HepG2 (cell line): ENCODE measurements at regions not wholly inside any gene's neighbourhood (a gene's known extent, or its start where the extent isn't known, plus 50 kb on each side); places are given as distances from the start of the nearest gene placed in this dataset.

ENCODE experiments used
- ATAC-seq: fragments of 200-7000 bp; cut with Tn5 transposase; 3 replicates; pipeline ENCODE4 v1.9.1; 2020; ENCODE audit warnings: mild to moderate bottlenecking, moderate library complexity
- BruUV-seq: library from RNA; stranded (reverse); fragments of 400-500 nt; replicated peaks from 2 replicates; lab custom pipeline; 2021; lab: Mats Ljungman, UMichigan
- CTCF ChIA-PET: fragments of 300-600 bp; formaldehyde crosslinking; extraction: SDS; loops from one replicate; lab custom pipeline; 2021; ENCODE audit warnings: low total read pairs, inconsistent platforms, low intra/inter-chr PET ratio; lab: Yijun Ruan, JAX
- POLR2A ChIA-PET: fragments of 350-600 bp; sonication (Branson Sonifier 250); formaldehyde crosslinking; loops from one replicate; lab custom pipeline; 2020; ENCODE audit warnings: antibody characterized with exemption, inconsistent platforms; lab: Yijun Ruan, JAX
- DNase-seq: peaks from one replicate; pipeline ENCODE4 v3.0.0-alpha.2; 2015; ENCODE audit warnings: low spot score
- FAIRE-seq: peaks from 3 replicates; lab custom pipeline; 2011; peaks lifted over from hg19 to GRCh38; lab: Jason Lieb, UNC
- H2AFZ ChIP-seq: one replicate; pipeline ENCODE4 v1.6.1; 2011; ENCODE audit warnings: low read length, inconsistent platforms
- H3K27ac ChIP-seq: fragments of 300-600 bp; 3 replicates; pipeline ENCODE4 v1.8.0; 2011; ENCODE audit warnings: mixed run types, mild to moderate bottlenecking, mixed read lengths, low read length, inconsistent platforms; ENCODE audit not compliant: insufficient read depth; ENCODE audit errors: extremely low read length
- H3K27me3 ChIP-seq, 2 experiments: fragments of 200-600 bp in 1 of 2; 2 replicates in 1 of 2; 3 replicates in 1 of 2; pipeline versions ENCODE4 v1.6.0 to v1.8.0; 2011; ENCODE audit warnings: low read length in 2 of 2, mild to moderate bottlenecking in 2 of 2, moderate library complexity in 2 of 2, inconsistent platforms in 1 of 2; ENCODE audit not compliant: insufficient read depth in 2 of 2, control insufficient read depth in 1 of 2
- H3K36me3 ChIP-seq, 2 experiments: fragments of 200-600 bp in 1 of 2; replicated peaks in 1 of 2; 2 replicates in 1 of 2; 3 replicates in 1 of 2; pipeline versions ENCODE4 v1.5.1 to v1.8.0; 2011; ENCODE audit warnings: low read length in 2 of 2, inconsistent platforms in 1 of 2; ENCODE audit not compliant: insufficient read depth in 2 of 2, control insufficient read depth in 1 of 2
- H3K4me1 ChIP-seq: 2 replicates; pipeline ENCODE4 v1.5.1; 2012; ENCODE audit warnings: low read length, inconsistent platforms; ENCODE audit not compliant: insufficient read depth
- H3K4me2 ChIP-seq: 2 replicates; pipeline ENCODE4 v1.6.0; 2011; ENCODE audit warnings: low read depth, low read length, inconsistent platforms
- H3K4me3 ChIP-seq, 3 experiments: fragments of 200-600 bp in 1 of 3; sonication (generic), shearing (Covaris generic) in 1 of 3; replicated peaks in 1 of 3; 2 replicates each; pipeline ENCODE4 v1.5.1; 2011 to 2016; ENCODE audit warnings: low read length in 3 of 3, inconsistent platforms in 2 of 3, low read depth in 2 of 3, mild to moderate bottlenecking in 2 of 3, control low read depth in 1 of 3, mixed read lengths in 1 of 3; ENCODE audit not compliant: insufficient read depth in 1 of 3
- H3K79me2 ChIP-seq: one replicate; pipeline ENCODE4 v1.6.1; 2011; ENCODE audit warnings: low read length, inconsistent platforms; ENCODE audit not compliant: insufficient read depth
- H3K9ac ChIP-seq: 2 replicates; pipeline ENCODE4 v1.6.0; 2011; ENCODE audit warnings: mild to moderate bottlenecking, low read depth, low read length, inconsistent platforms; ENCODE audit not compliant: insufficient read depth
- H3K9me3 ChIP-seq: 2 replicates; pipeline ENCODE4 v1.5.1; 2012; ENCODE audit warnings: mild to moderate bottlenecking, low read length
- H4K20me1 ChIP-seq: 2 replicates; pipeline ENCODE4 v1.6.0; 2011; ENCODE audit warnings: inconsistent platforms, mild to moderate bottlenecking, low read length, moderate library complexity; ENCODE audit not compliant: insufficient read depth
- CENPBD1 ChIP-seq: sonication (generic); formaldehyde crosslinking; IDR thresholded peaks from 2 replicates; pipeline ENCODE4 v1.8.0; 2022; ENCODE audit warnings: missing genetic modification reagents, low read depth, mild to moderate bottlenecking, borderline replicate concordance
- GRHL1 ChIP-seq: sonication (generic); formaldehyde crosslinking; conservative IDR thresholded peaks from 2 replicates; pipeline ENCODE4 v1.8.0; 2022; ENCODE audit warnings: missing genetic modification reagents
- RERE ChIP-seq: IDR thresholded peaks from 2 replicates; pipeline ENCODE4 v1.6.1; 2016; ENCODE audit warnings: low read depth, missing genetic modification reagents, missing compliant biosample characterization
- ZBTB34 ChIP-seq: sonication (generic); formaldehyde crosslinking; IDR thresholded peaks from 2 replicates; pipeline ENCODE4 v1.8.0; 2022; ENCODE audit warnings: mild to moderate bottlenecking, missing genetic modification reagents
- ZFAT ChIP-seq: sonication (generic); formaldehyde crosslinking; conservative IDR thresholded peaks from 2 replicates; pipeline ENCODE4 v1.8.1; 2023; ENCODE audit warnings: missing genetic modification reagents, inconsistent platforms
- ZSCAN29 ChIP-seq: sonication (generic); formaldehyde crosslinking; conservative IDR thresholded peaks from 2 replicates; pipeline ENCODE4 v1.4.0; 2020; ENCODE audit warnings: mild to moderate bottlenecking, missing genetic modification reagents
- WGBS: methylation state at CpG from one replicate; pipeline ENCODE4 v1.1.6; 2017; ENCODE audit warnings: low lambda C conversion rate; 5-methylcytosine and 5-hydroxymethylcytosine counted together
- in situ Hi-C: cut with HindIII; loops from 2 replicates; pipeline ENCODE4 v1.10.0; 2017; ENCODE audit warnings: low pct_unique_long_range_greater_than_20kb; ENCODE audit not compliant: extremely low pct_ligation_motif_present
- intact Hi-C: fragments of 100-400 bp; cut with micrococcal nuclease; formaldehyde crosslinking; loops from one replicate; pipeline ENCODE4 v1.10.0; 2022; ENCODE audit not compliant: unreplicated experiment

- BruUV-seq, result no TSS peak
- TF ChIP-seq ZFAT (no peak), ZBTB34 (CRISPR knock-in tag) (no peak), GRHL1 (no peak), CENPBD1 (no peak), ZSCAN29 (CRISPR knock-in tag) (no peak), RERE (CRISPR knock-in tag) (no peak)
- H3K79me2 ChIP-seq, result no peaks in the 10 kb centered on the region
- in situ Hi-C loops, result no loop called here
- no peaks in the 10 kb centered on the region for H3K36me3 ChIP-seq
- intact Hi-C loops, result no loop called here
- ChIA-PET POLR2A (no interaction called here), CTCF (no interaction called here)
- H3K4me3 ChIP-seq, result no peak overlapping the region
- 67% methylated on average over 3 of the region's 3 CpGs for WGBS
- no peak overlapping the region for H3K9ac ChIP-seq
- H3K27me3 ChIP-seq, result no peaks in the 10 kb centered on the region
- H2AFZ ChIP-seq, result no peak overlapping the region
- no peak overlapping the region for H3K4me2 ChIP-seq
- no peak for FAIRE-seq
- H3K9me3 ChIP-seq, result no peaks in the 10 kb centered on the region
- DNase-seq, result no peak
- no peak overlapping the region for H3K27ac ChIP-seq
- H4K20me1 ChIP-seq, result no peaks in the 10 kb centered on the region
- H3K4me1 ChIP-seq, result no peaks in the 10 kb centered on the region
- no peak for ATAC-seq
Measured at GRCh38 chr14:76313852-76314251, 62.1 kb upstream of the ESRRB start.
